Liver (tissue), 8 donors: ENCODE measurements at regions not wholly inside any gene's neighbourhood (a gene's known extent, or its start where the extent isn't known, plus 50 kb on each side); places are given as distances from the start of the nearest gene placed in this dataset.

Source experiments
- DNase-seq: peaks from one replicate; pipeline ENCODE4 v3.0.0-alpha.2; 2017; ENCODE audit warnings: low spot score
- H3K27ac ChIP-seq, 2 donors: one replicate each; pipeline ENCODE4 v1.7.0; 2013; ENCODE audit warnings: inconsistent platforms in 2 of 2, low read length in 2 of 2, control low read depth in 1 of 2, low read depth in 1 of 2, mild to moderate bottlenecking in 1 of 2
- H3K27me3 ChIP-seq, 4 donors: one replicate each; pipeline versions ENCODE4 v1.6.1 to v1.7.0; 2013; ENCODE audit warnings: low read length in 3 of 4, inconsistent platforms in 1 of 4, mild to moderate bottlenecking in 1 of 4, moderate library complexity in 1 of 4; ENCODE audit not compliant: control insufficient read depth in 4 of 4, insufficient read depth in 4 of 4
- H3K36me3 ChIP-seq, 4 donors: one replicate each; pipeline versions ENCODE4 v1.6.1 to v1.7.0; 2013; ENCODE audit warnings: low read length in 3 of 4, mild to moderate bottlenecking in 3 of 4, low read depth in 1 of 4, moderate library complexity in 1 of 4; ENCODE audit not compliant: control insufficient read depth in 4 of 4, insufficient read depth in 3 of 4
- H3K4me1 ChIP-seq, 4 donors: one replicate each; pipeline versions ENCODE4 v1.6.1 to v1.7.0; 2013; ENCODE audit warnings: low read length in 3 of 4, mild to moderate bottlenecking in 3 of 4, moderate library complexity in 1 of 4; ENCODE audit not compliant: control insufficient read depth in 4 of 4, insufficient read depth in 4 of 4
- H3K4me3 ChIP-seq, 3 donors: one replicate each; pipeline versions ENCODE4 v1.6.1 to v1.7.0; 2013; ENCODE audit warnings: low read length in 3 of 3, control low read depth in 1 of 3, low read depth in 1 of 3, mild to moderate bottlenecking in 1 of 3
- H3K9ac ChIP-seq, 2 donors: one replicate each; pipeline ENCODE4 v1.7.0; 2013; ENCODE audit warnings: low read length in 2 of 2, mild to moderate bottlenecking in 2 of 2, moderate library complexity in 2 of 2, control low read depth in 1 of 2, low read depth in 1 of 2
- H3K9me3 ChIP-seq, 4 donors: one replicate each; pipeline versions ENCODE4 v1.6.1 to v1.7.0; 2013; ENCODE audit warnings: low read length in 3 of 4; ENCODE audit not compliant: control insufficient read depth in 4 of 4
- ATF3 ChIP-seq: IDR thresholded peaks from 2 replicates; pipeline ENCODE4 v1.6.1; 2016; ENCODE audit warnings: antibody characterized with exemption
- CTCF ChIP-seq: fragments of 150-350 bp; IDR thresholded peaks from 2 replicates; pipeline ENCODE4 v1.5.1; 2017; ENCODE audit warnings: improper control_type of control experiment, low read depth, low read length; ENCODE audit not compliant: missing input control
- EGR1 ChIP-seq, 2 donors: IDR thresholded peaks; 2 replicates each; pipeline ENCODE4 v1.6.1; 2016 to 2018; ENCODE audit warnings: antibody characterized with exemption in 2 of 2, low read depth in 2 of 2
- FOXA1 ChIP-seq: IDR thresholded peaks from 2 replicates; pipeline ENCODE4 v1.6.1; 2016; ENCODE audit warnings: antibody characterized with exemption
- FOXA2 ChIP-seq: IDR thresholded peaks from 2 replicates; pipeline ENCODE4 v1.6.1; 2016; ENCODE audit warnings: antibody characterized with exemption
- GABPA ChIP-seq, 2 donors: IDR thresholded peaks in 1 of 2; conservative IDR thresholded peaks in 1 of 2; 2 replicates each; pipeline ENCODE4 v1.6.1; 2016; ENCODE audit warnings: antibody characterized with exemption in 2 of 2, mild to moderate bottlenecking in 1 of 2, moderate library complexity in 1 of 2
- HNF4A ChIP-seq, 2 donors: conservative IDR thresholded peaks; 2 replicates each; pipeline ENCODE4 v1.6.1; 2016; ENCODE audit warnings: antibody characterized with exemption in 2 of 2, mild to moderate bottlenecking in 2 of 2
- HNF4G ChIP-seq: IDR thresholded peaks from 2 replicates; pipeline ENCODE4 v1.6.1; 2016; ENCODE audit warnings: antibody characterized with exemption
- JUND ChIP-seq, 2 donors: IDR thresholded peaks; 2 replicates each; pipeline ENCODE4 v1.6.1; 2016; ENCODE audit warnings: antibody characterized with exemption in 2 of 2
- MAX ChIP-seq: IDR thresholded peaks from 2 replicates; pipeline ENCODE4 v1.6.1; 2016; ENCODE audit warnings: antibody characterized with exemption
- NR2F2 ChIP-seq: IDR thresholded peaks from 2 replicates; pipeline ENCODE4 v1.6.1; 2016; ENCODE audit warnings: antibody characterized with exemption
- RAD21 ChIP-seq, 2 donors: IDR thresholded peaks; 2 replicates each; pipeline ENCODE4 v1.6.1; 2016; ENCODE audit warnings: antibody characterized with exemption in 2 of 2, mild to moderate bottlenecking in 2 of 2
- RXRA ChIP-seq, 2 donors: IDR thresholded peaks; 2 replicates each; pipeline ENCODE4 v1.6.1; 2017 to 2018; ENCODE audit warnings: antibody characterized with exemption in 2 of 2, mild to moderate bottlenecking in 1 of 2
- TAF1 ChIP-seq: conservative IDR thresholded peaks from 2 replicates; pipeline ENCODE4 v1.6.1; 2016; ENCODE audit warnings: antibody characterized with exemption, mild to moderate bottlenecking
- ZBTB33 ChIP-seq: IDR thresholded peaks from 2 replicates; pipeline ENCODE4 v1.6.1; 2016; ENCODE audit warnings: antibody characterized with exemption
- WGBS: extraction: QIAGEN DNeasy Blood & Tissue Kit; methylation state at CpG from one replicate; pipeline ENCODE4 v1.1.7; 2013; 5-methylcytosine and 5-hydroxymethylcytosine counted together
- donor health status: healthy.
- donor health status: healthy.
- donor health status: healthy.
- donor health status: healthy.
- donor health status: healthy.

- no peaks in the 10 kb centered on the region for H3K4me1 ChIP-seq
- no peak overlapping the region for H3K4me3 ChIP-seq
- no peaks in the 10 kb centered on the region for H3K9me3 ChIP-seq
- TF ChIP-seq JUND (IDR thresholded peaks at IDR 0.05) (no peak), EGR1 (IDR thresholded peaks at IDR 0.05; ENCODE audit: low read depth in 2 of 2) (no peak), CTCF (no peak), ZBTB33 (no peak), GABPA (IDR thresholded peaks at IDR 0.05 in 1 of 2, conservative IDR thresholded peaks at IDR 0.05 in 1 of 2) (no peak), HNF4A (conservative IDR thresholded peaks at IDR 0.05) (no peak), ATF3 (no peak), MAX (no peak), FOXA2 (no peak), NR2F2 (no peak)
- H3K27ac ChIP-seq = no peak overlapping the region
- no peaks in the 10 kb centered on the region for H3K27me3 ChIP-seq
- WGBS = 79% methylated on average over 5 of the region's 5 CpGs
- no peak for DNase-seq
- no peaks in the 10 kb centered on the region for H3K36me3 ChIP-seq
- no peak overlapping the region for H3K9ac ChIP-seq
Measured at GRCh38 chr10:27611744-27612550, 107.8 kb downstream of the RAB18 start.

- no peaks in the 10 kb centered on the region for H3K27me3 ChIP-seq
- DNase-seq = no peak
- H3K4me1 ChIP-seq = no peaks in the 10 kb centered on the region
- WGBS = 83% methylated on average over 6 of the region's 6 CpGs
- TF ChIP-seq ATF3 = no peak
- TF ChIP-seq HNF4A (conservative IDR thresholded peaks at IDR 0.05) = no peak
- TF ChIP-seq RXRA (IDR thresholded peaks at IDR 0.05) = no peak
- no peak for TF ChIP-seq TAF1
- TF ChIP-seq FOXA1 = no peak
- no peak for TF ChIP-seq JUND (IDR thresholded peaks at IDR 0.05)
- no peak for TF ChIP-seq ZBTB33
- no peak for TF ChIP-seq MAX
- no peak for TF ChIP-seq GABPA (IDR thresholded peaks at IDR 0.05 in 1 of 2, conservative IDR thresholded peaks at IDR 0.05 in 1 of 2)
- TF ChIP-seq CTCF = no peak
- TF ChIP-seq RAD21 (IDR thresholded peaks at IDR 0.05) = no peak
- no peak for TF ChIP-seq HNF4G
- no peak for TF ChIP-seq NR2F2
- H3K4me3 ChIP-seq = no peak overlapping the region
- H3K9ac ChIP-seq = no peak overlapping the region
- no peaks in the 10 kb centered on the region for H3K36me3 ChIP-seq
- H3K9me3 ChIP-seq = no peaks in the 10 kb centered on the region
- H3K27ac ChIP-seq = no peak overlapping the region
Measured at GRCh38 chr10:27612551-27613035, 108.5 kb downstream of the RAB18 start.
